NT2/D1 (cell line): ENCODE measurements at regions not wholly inside any gene's neighbourhood (a gene's known extent, or its start where the extent isn't known, plus 50 kb on each side); places are given as distances from the start of the nearest gene placed in this dataset.

ENCODE experiments used
- DNase-seq: peaks from one replicate; pipeline ENCODE4 v3.0.0-alpha.2; 2011; ENCODE audit warnings: low read depth, low spot score
- H3K27me3 ChIP-seq: 2 replicates; pipeline ENCODE4 v1.6.0; 2011; ENCODE audit warnings: mild to moderate bottlenecking; ENCODE audit not compliant: insufficient read length, insufficient read depth
- H3K36me3 ChIP-seq: 2 replicates; pipeline ENCODE4 v1.6.1; 2011; ENCODE audit warnings: mild to moderate bottlenecking, low read length, mixed read lengths; ENCODE audit not compliant: insufficient read depth, insufficient read length
- H3K4me1 ChIP-seq: 2 replicates; pipeline ENCODE4 v1.5.1; 2011; ENCODE audit not compliant: insufficient read depth, insufficient read length
- H3K4me3 ChIP-seq: 2 replicates; pipeline ENCODE4 v1.5.1; 2011; ENCODE audit warnings: low read depth; ENCODE audit not compliant: insufficient read length
- H3K9ac ChIP-seq: 2 replicates; pipeline ENCODE4 v1.6.0; 2011; ENCODE audit warnings: low read depth; ENCODE audit not compliant: insufficient read length
- H3K9me3 ChIP-seq: 2 replicates; pipeline ENCODE4 v1.5.1; 2011; ENCODE audit warnings: mild to moderate bottlenecking, low read length; ENCODE audit not compliant: insufficient read depth
- SUZ12 ChIP-seq: IDR thresholded peaks from 2 replicates; pipeline ENCODE4 v1.6.1; 2011; ENCODE audit not compliant: insufficient read length, insufficient read depth; ENCODE audit errors: extremely low read depth
- YY1 ChIP-seq: IDR thresholded peaks from 2 replicates; pipeline ENCODE4 v1.6.1; 2011; ENCODE audit not compliant: insufficient read length, insufficient read depth
- ZNF274 ChIP-seq: IDR thresholded peaks from 2 replicates; pipeline ENCODE4 v1.6.1; 2011; ENCODE audit warnings: mild to moderate bottlenecking, low read depth, low read length

DNA sequence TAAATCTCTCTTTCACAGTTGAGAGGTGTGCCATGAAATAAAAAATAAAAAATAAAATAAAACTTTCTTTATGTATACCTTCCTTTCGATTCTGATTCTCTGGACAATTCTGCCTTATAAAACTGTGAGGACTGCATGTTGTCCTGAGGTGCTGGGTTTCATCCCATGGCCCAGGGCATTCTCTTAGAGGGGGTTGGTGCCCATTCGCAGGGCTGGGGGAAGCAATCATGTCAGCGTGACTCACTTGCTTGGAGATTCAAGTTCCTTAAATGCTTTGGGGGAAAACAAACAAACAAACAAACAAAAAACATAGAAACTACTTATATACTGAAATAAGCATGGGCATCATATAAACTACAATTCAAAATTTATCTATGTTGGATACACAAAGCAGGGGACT is 122.0 kb upstream of the ST6GAL2 start:
- Histone ChIP-seq H3K4me1 (no peaks in the 10 kb centered on the region), H3K9ac (no peak overlapping the region), H3K4me3 (no peak overlapping the region), H3K9me3 (no peaks in the 10 kb centered on the region), H3K36me3 (no peaks in the 10 kb centered on the region), H3K27me3 (no peaks in the 10 kb centered on the region)
- DNase-seq = no peak
- TF ChIP-seq YY1 (no peak), ZNF274 (no peak), SUZ12 (no peak)

- Histone ChIP-seq H3K9ac (no peak overlapping the region), H3K4me3 (no peak overlapping the region), H3K36me3 (no peaks in the 10 kb centered on the region), H3K9me3 (no peaks in the 10 kb centered on the region), H3K27me3 (no peaks in the 10 kb centered on the region), H3K4me1 (no peaks in the 10 kb centered on the region)
- no peak for DNase-seq
- TF ChIP-seq YY1 (no peak), ZNF274 (no peak)
Observed at GRCh38 chr2:107008843-107009242, 122.9 kb upstream of the ST6GAL2 start.

DNA sequence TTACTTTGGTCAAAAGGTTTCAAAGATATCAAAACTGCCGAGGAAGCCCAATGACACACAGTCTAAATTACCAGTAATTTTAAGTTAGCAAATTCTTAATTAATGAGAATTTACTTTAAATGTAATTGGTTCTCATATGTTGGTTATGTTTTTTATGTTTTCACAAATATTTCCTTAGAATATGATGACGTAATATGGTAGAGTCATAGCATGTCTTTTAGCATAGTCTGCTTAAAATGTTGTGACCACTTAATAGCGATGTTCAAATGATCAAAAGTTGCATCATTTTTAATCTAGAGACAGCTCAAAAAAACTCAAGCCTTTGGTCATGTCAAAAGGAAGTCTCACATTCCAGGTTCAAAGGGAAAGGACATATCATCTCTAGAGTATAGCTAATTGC is 123.3 kb upstream of the ST6GAL2 start:
- no peak overlapping the region for H3K4me3 ChIP-seq
- no peaks in the 10 kb centered on the region for H3K4me1 ChIP-seq
- no peak for DNase-seq
- TF ChIP-seq SUZ12 = no peak
- TF ChIP-seq ZNF274 = no peak
- H3K36me3 ChIP-seq = no peaks in the 10 kb centered on the region
- H3K9me3 ChIP-seq = no peaks in the 10 kb centered on the region
- H3K27me3 ChIP-seq = no peaks in the 10 kb centered on the region
- no peak overlapping the region for H3K9ac ChIP-seq

DNA sequence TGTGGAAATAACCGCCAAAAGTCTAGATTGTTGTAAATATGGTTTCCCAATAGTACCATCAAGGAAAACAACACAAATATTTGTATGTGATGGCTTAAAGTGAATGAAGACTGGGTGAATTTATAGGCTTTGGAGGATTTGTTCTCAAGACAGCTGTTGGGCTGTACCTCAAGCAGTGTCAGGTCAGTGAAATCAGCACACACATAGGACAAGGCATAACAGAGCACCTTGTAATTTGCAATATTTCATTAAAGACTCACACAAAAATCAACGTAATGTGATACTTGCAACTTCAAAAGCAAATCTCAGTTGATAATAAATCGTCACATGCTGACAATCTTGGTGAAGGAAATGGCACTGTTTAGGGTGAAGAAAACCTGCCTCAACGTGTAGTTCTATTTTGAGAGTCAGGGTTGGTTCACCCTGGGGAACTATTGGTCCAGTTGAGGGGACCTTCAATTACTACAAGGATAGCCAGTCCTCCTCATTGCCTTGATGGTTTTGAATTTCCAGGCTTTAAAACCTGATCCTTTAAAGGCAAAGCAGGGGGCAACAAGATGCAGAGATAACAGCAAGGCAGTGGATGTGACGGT is 126.8 kb upstream of the ST6GAL2 start:
- H3K27me3 ChIP-seq = no peaks in the 10 kb centered on the region
- H3K9me3 ChIP-seq = no peaks in the 10 kb centered on the region
- H3K36me3 ChIP-seq = no peaks in the 10 kb centered on the region
- DNase-seq = no peak
- no peak overlapping the region for H3K9ac ChIP-seq
- no peak for TF ChIP-seq YY1
- H3K4me3 ChIP-seq = no peak overlapping the region
- H3K4me1 ChIP-seq = no peaks in the 10 kb centered on the region

GRCh38 chr2:107013884-107014283 is 127.9 kb upstream of the ST6GAL2 start:
- no peaks in the 10 kb centered on the region for H3K9me3 ChIP-seq
- H3K9ac ChIP-seq = no peak overlapping the region
- DNase-seq = no peak
- no peak overlapping the region for H3K4me3 ChIP-seq
- no peaks in the 10 kb centered on the region for H3K4me1 ChIP-seq
- TF ChIP-seq ZNF274 = no peak
- no peak for TF ChIP-seq YY1
- TF ChIP-seq SUZ12 = no peak
- no peaks in the 10 kb centered on the region for H3K36me3 ChIP-seq
- H3K27me3 ChIP-seq = no peaks in the 10 kb centered on the region

DNA sequence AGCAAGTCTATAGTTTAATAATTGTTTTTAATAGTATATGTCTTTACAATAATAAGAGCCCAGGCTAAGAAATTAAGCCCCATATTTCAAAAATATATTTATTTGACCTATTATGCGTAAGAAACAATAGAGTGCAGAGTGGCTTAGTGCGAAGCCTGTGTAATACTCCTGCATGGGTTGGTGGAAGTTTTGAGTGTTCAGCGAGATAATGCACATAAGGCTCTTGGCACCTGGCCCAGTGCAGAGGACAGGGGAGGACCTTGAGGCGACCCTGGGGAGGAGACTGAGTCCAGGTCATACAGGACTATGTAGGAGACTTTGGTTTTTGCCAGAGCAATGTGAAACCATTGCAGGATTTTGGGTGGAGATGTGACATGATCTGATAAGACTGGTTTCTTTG is 132.4 kb upstream of the ST6GAL2 start:
- no peaks in the 10 kb centered on the region for H3K36me3 ChIP-seq
- no peak overlapping the region for H3K9ac ChIP-seq
- H3K9me3 ChIP-seq = no peaks in the 10 kb centered on the region
- no peak overlapping the region for H3K4me3 ChIP-seq
- TF ChIP-seq YY1 = no peak
- TF ChIP-seq ZNF274 = no peak
- no peak for DNase-seq
- no peaks in the 10 kb centered on the region for H3K27me3 ChIP-seq
- no peaks in the 10 kb centered on the region for H3K4me1 ChIP-seq

DNA sequence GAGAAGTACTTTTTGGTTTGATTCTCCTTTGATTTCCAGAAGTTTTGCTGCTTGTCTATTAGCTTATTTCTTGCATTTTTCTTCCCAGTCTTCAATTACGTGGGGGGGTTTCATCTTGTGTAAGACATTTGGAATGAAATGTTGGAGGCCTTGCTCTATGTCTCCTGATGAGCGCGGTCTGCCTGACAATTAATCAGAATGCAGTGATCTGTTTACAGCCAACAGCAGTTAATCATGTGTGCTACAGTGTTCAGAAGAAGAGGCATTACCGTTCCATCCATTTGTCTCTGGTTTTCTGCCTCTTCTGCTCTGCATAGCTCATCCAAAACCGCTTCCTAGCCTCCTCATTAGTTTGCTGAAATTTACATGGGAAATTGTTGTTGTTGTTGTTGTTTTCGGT is 134.4 kb upstream of the ST6GAL2 start:
- DNase-seq = no peak
- H3K4me1 ChIP-seq = no peaks in the 10 kb centered on the region
- no peak overlapping the region for H3K4me3 ChIP-seq

GRCh38 chr2:107024269-107024668 is 138.3 kb upstream of the ST6GAL2 start:
- H3K9me3 ChIP-seq = 0 out of 2 replicates have a peak, but pooled peaks cover 6% of the 10 kb centered on the region
- no peak overlapping the region for H3K4me3 ChIP-seq
- no peak for TF ChIP-seq YY1
- no peak for TF ChIP-seq ZNF274
- TF ChIP-seq SUZ12 = no peak
- H3K4me1 ChIP-seq = no peaks in the 10 kb centered on the region
- no peaks in the 10 kb centered on the region for H3K36me3 ChIP-seq
- H3K27me3 ChIP-seq = no peaks in the 10 kb centered on the region
- no peak overlapping the region for H3K9ac ChIP-seq
- DNase-seq = no peak

More for the DNA sequence above, 134.4 kb upstream of the ST6GAL2 start:
- TF ChIP-seq ZNF274 = no peak
- Histone ChIP-seq H3K9ac (no peak overlapping the region), H3K9me3 (0 out of 2 replicates have a peak, but pooled peaks cover 6% of the 10 kb centered on the region), H3K36me3 (no peaks in the 10 kb centered on the region), H3K27me3 (no peaks in the 10 kb centered on the region)
